Mucosa of rectum (tissue), 2 donors: ENCODE measurements at regions not wholly inside any gene's neighbourhood (a gene's known extent, or its start where the extent isn't known, plus 50 kb on each side); places are given as distances from the start of the nearest gene placed in this dataset.
"Not testable (repeated sequence)": the region's sequence is repeated elsewhere in the genome, so short reads cannot be mapped to it uniquely, and the experiment has no call there.

Experiments used
- H3K27ac ChIP-seq, 2 donors: one replicate each; pipeline ENCODE4 v1.7.0; 2013; ENCODE audit warnings: inconsistent platforms in 2 of 2, low read depth in 2 of 2, low read length in 2 of 2
- H3K27me3 ChIP-seq, 2 donors: one replicate each; pipeline ENCODE4 v1.7.0; 2013; ENCODE audit warnings: low read length in 2 of 2; ENCODE audit not compliant: control insufficient read depth in 2 of 2, insufficient read depth in 2 of 2
- H3K36me3 ChIP-seq, 2 donors: one replicate each; pipeline ENCODE4 v1.7.0; 2013; ENCODE audit warnings: low read length in 2 of 2; ENCODE audit not compliant: control insufficient read depth in 2 of 2, insufficient read depth in 2 of 2
- H3K4me1 ChIP-seq, 2 donors: one replicate each; pipeline ENCODE4 v1.7.0; 2013; ENCODE audit warnings: low read length in 2 of 2, mild to moderate bottlenecking in 1 of 2; ENCODE audit not compliant: control insufficient read depth in 2 of 2, insufficient read depth in 2 of 2
- H3K4me3 ChIP-seq, 2 donors: one replicate each; pipeline ENCODE4 v1.7.0; 2013; ENCODE audit warnings: low read length in 2 of 2
- H3K9ac ChIP-seq, 2 donors: one replicate each; pipeline ENCODE4 v1.7.0; 2013; ENCODE audit warnings: low read length in 2 of 2, low read depth in 1 of 2, mild to moderate bottlenecking in 1 of 2
- H3K9me3 ChIP-seq, 2 donors: one replicate each; pipeline ENCODE4 v1.7.0; 2013; ENCODE audit warnings: low read length in 2 of 2; ENCODE audit not compliant: control insufficient read depth in 2 of 2
- donor health status: healthy.
- donor health status: Normal muscosa, but diverticular disease.

DNA sequence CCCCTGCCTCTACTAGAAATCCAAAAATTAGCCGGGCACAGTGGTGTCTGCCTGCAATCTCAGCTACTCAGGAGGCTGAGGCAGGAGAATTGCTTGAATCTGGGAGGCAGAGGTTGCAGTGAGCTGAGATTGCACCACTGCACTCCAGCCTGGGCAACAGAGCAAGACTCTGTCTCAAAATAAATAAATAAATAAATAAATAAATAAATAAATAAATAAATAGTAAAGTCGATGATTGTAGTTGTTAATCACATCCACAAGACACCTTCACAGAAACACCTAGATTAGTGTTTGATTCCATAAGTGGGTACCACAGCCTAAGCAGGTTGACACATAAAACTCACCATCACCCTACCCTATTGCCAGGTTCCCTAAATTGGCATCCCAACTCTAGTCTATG is 1199.0 kb downstream of the TYW1 start:
- H3K27ac ChIP-seq, H3K36me3 ChIP-seq, H3K9ac ChIP-seq, H3K9me3 ChIP-seq, H3K4me1 ChIP-seq, H3K4me3 ChIP-seq, H3K27me3 ChIP-seq: not testable (repeated sequence)

DNA sequence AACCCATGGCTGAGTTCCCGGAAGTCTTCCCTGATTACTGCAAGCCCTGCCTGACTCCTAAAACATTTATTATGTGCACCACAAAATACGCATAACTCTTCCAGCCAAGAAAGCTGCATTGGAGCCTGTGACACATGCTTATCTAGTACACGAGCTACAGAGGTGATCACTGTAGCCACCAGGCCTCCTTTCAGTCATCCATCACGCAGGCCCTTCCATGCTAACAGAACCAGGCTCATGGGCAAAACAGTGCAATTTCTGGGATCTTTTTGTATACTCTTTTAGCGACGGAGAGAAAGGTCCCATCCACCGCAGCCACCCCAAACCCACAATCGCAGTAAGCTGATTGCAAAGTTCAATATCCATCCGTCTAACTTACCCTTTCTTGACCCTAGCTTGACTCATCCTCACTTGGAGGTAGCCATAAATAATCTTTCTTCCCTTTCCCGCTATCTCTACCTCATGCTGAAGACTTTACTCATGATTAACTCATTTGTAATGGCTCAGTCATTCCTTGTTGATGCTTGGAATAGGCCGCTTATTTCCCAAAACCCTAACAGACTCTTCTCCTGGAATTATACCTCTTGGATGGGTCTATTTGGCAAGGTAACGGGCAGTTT is 1203.5 kb downstream of the TYW1 start:
- Histone ChIP-seq H3K36me3 (no peaks in the 10 kb centered on the region), H3K4me1 (no peaks in the 10 kb centered on the region)

DNA sequence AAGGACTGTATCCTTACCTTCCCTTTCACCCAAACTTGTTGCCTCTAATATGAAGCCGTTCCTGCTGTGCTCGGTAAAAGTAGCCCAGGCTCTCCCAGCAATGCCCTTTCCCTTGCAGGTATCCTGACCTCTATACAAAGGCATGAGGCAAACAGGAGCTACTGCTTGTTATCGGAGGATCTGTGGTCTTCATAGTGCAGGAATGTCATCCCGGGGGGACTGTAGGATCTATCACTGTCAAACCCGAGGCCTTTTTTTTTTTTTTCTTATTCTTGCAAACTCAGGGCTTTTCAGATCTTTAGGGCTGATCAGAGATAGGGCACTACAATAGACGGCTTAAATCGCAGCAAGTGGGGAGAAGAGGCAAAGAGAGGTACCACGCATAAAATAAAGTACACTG is 1206.6 kb downstream of the TYW1 start:
- Histone ChIP-seq H3K27ac (no peak overlapping the region), H3K9ac (no peak overlapping the region), H3K4me1 (no peaks in the 10 kb centered on the region), H3K4me3 (no peak overlapping the region), H3K9me3 (peaks cover 0 to 3% of the 10 kb centered on the region in 2 donors), H3K27me3 (no peaks in the 10 kb centered on the region), H3K36me3 (no peaks in the 10 kb centered on the region)

More for the DNA sequence above, 1203.5 kb downstream of the TYW1 start:
- Histone ChIP-seq H3K27ac (no peak overlapping the region), H3K4me3 (no peak overlapping the region), H3K27me3 (no peaks in the 10 kb centered on the region), H3K9ac (no peak overlapping the region), H3K9me3 (peaks cover 0 to 3% of the 10 kb centered on the region in 2 donors)

DNA sequence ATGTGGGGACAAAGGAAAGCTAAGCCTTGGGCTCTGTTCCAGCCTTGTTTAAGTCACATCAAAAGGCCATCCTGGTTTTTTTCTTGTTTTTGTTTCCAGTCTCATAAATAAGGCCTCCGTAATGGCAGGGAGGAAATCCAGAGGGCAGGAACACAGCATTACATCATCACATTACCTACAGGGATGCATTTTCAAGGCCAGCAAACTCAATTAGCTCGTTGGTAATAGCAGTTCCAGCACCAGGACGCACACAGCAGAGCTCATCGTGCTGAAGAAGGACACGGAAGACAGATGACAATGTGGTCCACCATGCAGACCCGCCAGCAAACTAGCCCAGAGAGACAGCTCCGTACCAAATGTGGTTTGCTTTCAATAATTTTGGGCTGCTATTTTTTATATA is 1209.2 kb downstream of the TYW1 start:
- H3K27me3 ChIP-seq: no peaks in the 10 kb centered on the region
- H3K27ac ChIP-seq: no peak overlapping the region

DNA sequence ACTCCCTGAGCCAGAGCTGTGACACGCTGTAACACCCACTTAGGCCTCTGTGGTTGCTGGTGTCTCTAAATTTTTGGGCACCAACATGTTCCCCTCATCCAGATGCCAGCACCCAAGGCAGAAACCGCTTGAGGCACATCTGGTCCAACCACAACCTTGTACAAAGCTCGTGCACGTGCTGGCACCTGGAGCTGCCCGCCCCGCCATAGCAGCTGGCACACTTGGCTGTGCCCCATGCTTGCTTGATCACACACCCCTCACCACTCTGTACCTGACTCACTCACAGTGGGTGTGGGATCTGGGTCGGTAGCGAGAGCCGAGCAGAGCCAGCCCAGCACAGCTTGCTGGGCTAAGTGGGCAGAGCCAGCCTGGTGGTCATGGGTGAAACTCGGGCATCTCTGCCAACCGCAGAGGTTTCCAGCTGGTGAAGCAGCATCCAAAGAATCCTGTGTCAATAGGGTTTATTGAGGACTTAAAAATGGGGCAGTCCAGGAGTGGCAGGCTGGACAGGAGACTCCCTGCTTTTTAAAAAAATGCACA is 1210.4 kb downstream of the TYW1 start:
- H3K27me3 ChIP-seq: no peaks in the 10 kb centered on the region
- no peaks in the 10 kb centered on the region for H3K9me3 ChIP-seq
- no peak overlapping the region for H3K27ac ChIP-seq
- H3K4me3 ChIP-seq: no peak overlapping the region
- H3K9ac ChIP-seq: no peak overlapping the region
- H3K4me1 ChIP-seq: no peaks in the 10 kb centered on the region
- no peaks in the 10 kb centered on the region for H3K36me3 ChIP-seq

More for the DNA sequence above, 1209.2 kb downstream of the TYW1 start:
- no peak overlapping the region for H3K9ac ChIP-seq
- H3K9me3 ChIP-seq: no peaks in the 10 kb centered on the region
- no peak overlapping the region for H3K4me3 ChIP-seq
- no peaks in the 10 kb centered on the region for H3K4me1 ChIP-seq
- H3K36me3 ChIP-seq: no peaks in the 10 kb centered on the region

DNA sequence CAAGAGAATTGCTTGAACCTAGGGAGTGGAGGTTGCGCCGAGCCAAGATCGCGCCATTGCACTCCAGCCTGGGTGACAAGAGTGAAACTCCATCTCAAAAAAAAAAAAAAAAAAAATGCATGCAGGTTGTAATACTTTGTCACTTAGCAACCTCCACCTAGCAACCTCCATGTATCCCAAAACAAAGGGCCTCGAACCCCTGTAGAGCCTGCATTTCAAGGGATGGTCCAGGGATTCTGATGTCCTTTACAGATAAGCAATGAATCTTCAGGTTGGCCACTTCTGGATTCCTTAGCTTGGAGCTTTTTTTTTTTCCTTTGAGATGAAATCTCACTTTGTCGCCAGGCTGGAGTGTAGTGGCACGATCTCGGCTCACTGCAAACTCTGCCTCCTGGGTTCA is 1211.0 kb downstream of the TYW1 start:
- Histone ChIP-seq H3K36me3 (no peaks in the 10 kb centered on the region), H3K27ac (no peak overlapping the region), H3K9me3 (no peaks in the 10 kb centered on the region), H3K4me3 (no peak overlapping the region), H3K27me3 (no peaks in the 10 kb centered on the region), H3K9ac (no peak overlapping the region), H3K4me1 (no peaks in the 10 kb centered on the region)

DNA sequence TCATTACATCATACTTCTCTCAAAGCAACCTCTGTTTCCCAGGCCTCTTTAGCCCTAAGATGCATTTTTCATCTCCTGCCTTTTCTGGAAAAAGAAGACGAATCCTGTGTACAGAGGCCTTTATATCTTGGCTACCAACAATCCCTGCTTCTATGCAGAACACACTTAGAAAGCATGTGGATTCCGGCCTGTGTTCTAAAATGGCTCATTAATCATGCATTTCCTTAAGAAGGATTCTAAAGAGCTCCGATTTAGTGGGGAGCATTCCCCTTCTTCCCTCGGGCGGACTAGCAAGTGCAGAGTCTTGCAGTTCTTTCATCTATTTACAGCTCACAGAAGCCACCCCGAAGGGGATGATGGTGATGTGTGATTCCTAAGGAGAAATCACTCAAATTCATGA is 1212.9 kb downstream of the TYW1 start:
- H3K27ac ChIP-seq: no peak overlapping the region
- H3K27me3 ChIP-seq: no peaks in the 10 kb centered on the region
- no peaks in the 10 kb centered on the region for H3K4me1 ChIP-seq
- no peaks in the 10 kb centered on the region for H3K36me3 ChIP-seq
- H3K4me3 ChIP-seq: no peak overlapping the region
- H3K9me3 ChIP-seq: no peaks in the 10 kb centered on the region
- no peak overlapping the region for H3K9ac ChIP-seq

DNA sequence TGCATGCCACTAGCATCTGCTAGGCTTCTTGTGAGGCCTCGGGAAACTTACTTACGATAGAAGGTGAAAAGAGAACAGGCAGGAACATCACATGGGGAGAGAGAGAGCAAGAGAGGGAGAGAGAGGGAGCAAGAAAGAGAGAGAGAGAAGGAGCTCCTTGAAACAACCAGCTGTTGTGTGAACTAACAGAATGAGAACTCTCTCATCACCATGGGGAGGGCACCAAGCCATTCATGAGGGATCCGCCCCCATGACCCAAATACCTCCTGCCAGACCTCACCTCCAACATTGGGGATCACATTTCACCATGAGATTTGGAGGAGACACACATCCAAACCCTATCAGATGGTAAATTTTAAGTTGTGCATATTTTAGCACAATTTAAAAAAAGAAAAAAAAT is 1217.2 kb downstream of the TYW1 start:
- no peaks in the 10 kb centered on the region for H3K4me1 ChIP-seq
- no peak overlapping the region for H3K4me3 ChIP-seq
- no peak overlapping the region for H3K27ac ChIP-seq
- no peaks in the 10 kb centered on the region for H3K36me3 ChIP-seq
- no peak overlapping the region for H3K9ac ChIP-seq
- no peaks in the 10 kb centered on the region for H3K9me3 ChIP-seq
- H3K27me3 ChIP-seq: no peaks in the 10 kb centered on the region

DNA sequence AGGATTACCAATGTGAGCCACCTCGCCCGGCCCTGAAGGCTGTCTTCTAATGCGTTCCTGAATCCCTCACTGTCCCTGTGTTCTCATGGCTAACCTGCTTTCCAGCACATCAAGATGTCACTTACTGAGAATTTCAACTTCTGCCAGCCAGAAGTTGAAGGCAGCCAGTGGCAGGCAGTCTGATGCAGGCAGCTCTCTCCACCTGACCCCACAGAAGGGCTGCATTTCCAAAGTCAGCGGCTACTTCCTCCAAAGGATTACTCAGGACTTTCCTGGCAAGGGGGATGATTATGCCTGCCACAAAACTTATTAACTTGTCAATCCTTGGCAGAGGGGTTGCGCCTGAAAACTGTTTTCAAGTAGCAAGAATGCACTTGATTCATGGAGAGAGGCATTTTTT is 1219.4 kb downstream of the TYW1 start:
- H3K27ac ChIP-seq: no peak overlapping the region

DNA sequence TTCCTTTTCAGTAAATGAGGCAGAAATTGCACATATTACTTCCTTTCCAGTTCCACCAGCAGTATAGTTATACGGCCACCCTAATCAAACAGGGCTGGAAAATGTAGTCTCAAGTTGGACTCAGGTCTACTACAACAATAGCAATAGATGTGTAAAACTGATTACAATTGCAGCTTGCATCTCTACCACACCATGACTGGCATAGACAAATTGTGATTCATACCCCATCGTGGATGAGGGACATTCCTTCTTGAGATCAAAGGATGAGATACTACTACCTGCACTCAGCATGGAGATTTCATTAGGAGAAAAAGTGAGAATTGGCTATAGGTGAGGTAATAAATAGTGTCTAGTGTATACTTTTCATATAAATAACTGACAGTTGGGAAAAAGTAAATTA is 1220.8 kb downstream of the TYW1 start:
- no peaks in the 10 kb centered on the region for H3K4me1 ChIP-seq
- no peaks in the 10 kb centered on the region for H3K27me3 ChIP-seq

More for the DNA sequence above, 1219.4 kb downstream of the TYW1 start:
- Histone ChIP-seq H3K4me3 (no peak overlapping the region), H3K27me3 (no peaks in the 10 kb centered on the region), H3K4me1 (no peaks in the 10 kb centered on the region), H3K9me3 (peaks cover 0 to 2% of the 10 kb centered on the region in 2 donors), H3K36me3 (no peaks in the 10 kb centered on the region), H3K9ac (no peak overlapping the region)

More for the DNA sequence above, 1220.8 kb downstream of the TYW1 start:
- no peak overlapping the region for H3K4me3 ChIP-seq
- H3K36me3 ChIP-seq: no peaks in the 10 kb centered on the region
- no peak overlapping the region for H3K9ac ChIP-seq
- peaks cover 0 to 2% of the 10 kb centered on the region in 2 donors for H3K9me3 ChIP-seq
- no peak overlapping the region for H3K27ac ChIP-seq
